ENCODE measurements at regions not wholly inside any gene's neighbourhood (a gene's known extent, or its start where the extent isn't known, plus 50 kb on each side); places are given as distances from the start of the nearest gene placed in this dataset.

DNA sequence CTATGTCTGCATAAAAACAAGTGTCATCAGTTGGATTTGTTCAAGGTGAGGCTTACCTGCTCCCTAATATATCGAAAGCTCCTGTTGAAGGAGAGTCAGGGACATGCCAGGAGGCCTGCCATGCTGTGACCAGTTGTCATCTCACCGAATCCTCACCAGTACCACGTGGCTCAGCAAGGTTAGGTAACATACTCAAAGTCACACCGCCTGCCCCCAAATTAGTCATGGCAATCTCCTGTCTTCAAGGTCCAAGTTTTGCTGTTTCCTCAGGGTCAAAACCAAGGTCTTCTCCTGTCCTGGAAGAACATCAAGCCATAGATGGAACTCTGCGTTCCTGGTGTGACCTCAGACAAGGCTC lies 67.8 kb downstream of the IGLL1 start:
- peaks cover 12 to 18% of the 10 kb centered on the region in 2 experiments for H3K4me1 Mint-ChIP-seq
- Histone ChIP-seq H3K4ac (ENCODE audit: low read depth, low read length) (no peak overlapping the region), H3K56ac (ENCODE audit: insufficient read length, low read depth, low read length) (no peak overlapping the region), H4K5ac (ENCODE audit: insufficient read length, low read depth, low read length) (no peak overlapping the region), H3K23ac (ENCODE audit: insufficient read length, low read depth, low read length) (no peak overlapping the region), H2BK20ac (ENCODE audit: low read depth, low read length, poor library complexity, severe bottlenecking) (no peak overlapping the region), H2BK15ac (ENCODE audit: low read depth, low read length) (no peak overlapping the region), H3K79me1 (ENCODE audit: insufficient read depth, low read depth, low read length, poor library complexity, severe bottlenecking) (no peaks in the 10 kb centered on the region), H3K27me3 (ENCODE audit: insufficient read depth, low read length) (no peaks in the 10 kb centered on the region; the same call in 1 of the 2 replicates), H2AFZ (ENCODE audit: low read length) (no peak overlapping the region), H3K4me1 (ENCODE audit: insufficient read depth, low read length) (no peaks in the 10 kb centered on the region), H3K14ac (ENCODE audit: insufficient read depth, low read length) (no peak overlapping the region), H2BK12ac (ENCODE audit: insufficient read length, low read depth, low read length) (no peak overlapping the region), H3K9me3 (ENCODE audit: control insufficient read depth, low read depth, low read length) (no peaks in the 10 kb centered on the region), H4K20me1 (ENCODE audit: control insufficient read depth, insufficient read depth, insufficient read length) (peaks cover 3% of the 10 kb centered on the region), H2BK5ac (ENCODE audit: insufficient read length, low read length) (no peak overlapping the region), H3K27ac (ENCODE audit: insufficient read length, low read depth, low read length) (no peak overlapping the region), H3K79me2 (ENCODE audit: insufficient read depth, low read length) (no peaks in the 10 kb centered on the region), H3T11ph (ENCODE audit: low read length) (no peak overlapping the region), H2BK120ac (ENCODE audit: low read depth, low read length, poor library complexity, severe bottlenecking) (no peak overlapping the region), H2AK5ac (ENCODE audit: insufficient read length, low read length) (no peak overlapping the region), H4K8ac (replicated peaks; ENCODE audit: insufficient read length, low read depth, low read length) (no peak overlapping the region), H3K18ac (ENCODE audit: insufficient read length, low read depth, low read length) (no peak overlapping the region), H3K4me2 (ENCODE audit: insufficient read depth, insufficient read length, low read length) (no peak overlapping the region), H4K91ac (ENCODE audit: insufficient read length, low read depth, low read length) (no peak overlapping the region), H3K9ac (ENCODE audit: extremely low read depth, insufficient read length, low read length) (no peak overlapping the region), H3K23me2 (ENCODE audit: insufficient read length, low read depth, low read length, poor library complexity, severe bottlenecking) (no peaks in the 10 kb centered on the region)
- no CpG with 5 or more reads among the region's 5 CpGs for WGBS (ENCODE audit: extremely low coverage, insufficient read length, low lambda C conversion rate)
- peaks cover 0 to 2% (median 0%) of the 10 kb centered on the region in 3 experiments; a peak in 1 of 7 replicates for H3K36me3 Mint-ChIP-seq (ENCODE audit: insufficient read depth in 1 of 3, low read depth in 3 of 3)
- no peaks in the 10 kb centered on the region for H3K9me3 Mint-ChIP-seq
- no peak for TF ChIP-seq CTCF (conservative IDR thresholded peaks at IDR 0.05)
- peaks cover 85% of the 10 kb centered on the region for H3K27me3 Mint-ChIP-seq (ENCODE audit: low read depth)
- no peak overlapping the region for H3K4me3 Mint-ChIP-seq
- H3K27ac Mint-ChIP-seq: no peak overlapping the region
- no peak for DNase-seq

All from H9 (cell line).